HepG2 (cell line): ENCODE measurements at regions not wholly inside any gene's neighbourhood (a gene's known extent, or its start where the extent isn't known, plus 50 kb on each side); places are given as distances from the start of the nearest gene placed in this dataset.

Experiments
- AHR ChIP-seq: IDR thresholded peaks from 2 replicates; pipeline ENCODE4 v1.6.1; 2018; ENCODE audit warnings: missing genetic modification reagents, missing compliant biosample characterization
- BHLHE40 ChIP-seq: IDR thresholded peaks from 2 replicates; pipeline ENCODE4 v1.6.1; 2011; ENCODE audit warnings: low read length, improper control_type of control experiment
- E2F5 ChIP-seq: sonication (generic); formaldehyde crosslinking; conservative IDR thresholded peaks from 2 replicates; pipeline ENCODE4 v1.4.0; 2020; ENCODE audit warnings: missing genetic modification reagents
- ELF4 ChIP-seq: sonication (generic); formaldehyde crosslinking; IDR thresholded peaks from 2 replicates; pipeline ENCODE4 v1.5.0; 2020; ENCODE audit warnings: missing genetic modification reagents, mild to moderate bottlenecking, moderate library complexity, borderline replicate concordance
- NFE2L1 ChIP-seq: sonication (generic); formaldehyde crosslinking; IDR thresholded peaks from 2 replicates; pipeline ENCODE4 v1.4.0; 2020; ENCODE audit warnings: missing genetic modification reagents, mild to moderate bottlenecking, borderline replicate concordance

DNA sequence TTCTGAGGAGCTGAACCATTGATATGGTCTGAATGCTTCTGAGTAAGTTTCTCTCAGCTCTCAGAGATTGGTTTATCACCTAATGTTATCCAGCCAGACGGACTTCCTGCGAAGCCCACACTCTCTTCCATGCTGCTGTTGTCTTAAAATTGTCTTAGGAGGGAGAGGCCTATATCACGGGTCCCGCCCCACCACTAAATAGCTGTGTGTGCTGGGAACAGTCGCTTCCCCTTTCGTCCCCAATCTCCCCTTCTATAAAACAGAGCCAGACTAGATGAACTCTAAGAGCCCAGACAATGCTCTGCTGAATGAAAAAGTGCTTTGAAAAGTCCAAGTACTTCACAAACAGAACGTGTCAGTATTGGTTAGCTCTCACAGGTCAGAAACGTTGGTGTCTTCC lies 81.4 kb upstream of the AKIP1 start:
- TF ChIP-seq AHR (no peak), E2F5 (CRISPR knock-in tag) (no peak), ELF4 (no peak), BHLHE40 (no peak), NFE2L1 (CRISPR knock-in tag) (no peak)
